ENCODE measurements at regions not wholly inside any gene's neighbourhood (a gene's known extent, or its start where the extent isn't known, plus 50 kb on each side); places are given as distances from the start of the nearest gene placed in this dataset.

DNA sequence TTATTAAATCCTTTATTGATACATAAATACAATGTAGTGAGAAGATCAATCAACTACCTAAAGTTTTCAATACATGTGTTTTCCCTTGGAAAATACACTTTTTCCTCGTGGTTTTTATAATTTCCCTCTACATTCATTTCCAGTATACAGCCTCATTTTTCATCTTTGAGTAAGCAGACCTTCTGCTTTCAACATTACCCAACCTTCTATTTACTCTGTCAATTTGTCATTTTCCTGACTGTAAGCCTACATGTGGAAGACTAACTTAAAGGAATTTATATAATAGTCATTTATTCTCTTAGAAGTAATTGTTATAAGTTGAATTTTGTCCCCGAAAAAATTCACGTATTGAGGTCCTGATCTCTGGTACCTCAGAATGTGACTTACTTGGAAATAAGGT is 594.0 kb downstream of the NUP35 start:
- Histone ChIP-seq H3K27me3 (no peaks in the 10 kb centered on the region), H3K27ac (no peak overlapping the region), H3K4me1 (no peaks in the 10 kb centered on the region), H3K36me3 (no peaks in the 10 kb centered on the region), H3K9me3 (no peaks in the 10 kb centered on the region), H3K4me3 (no peak overlapping the region)
- DNase-seq, result no peak
- TF ChIP-seq CTCF (IDR thresholded peaks at IDR 0.05) (no peak), POLR2A (IDR thresholded peaks at IDR 0.05) (no peak)

- Histone ChIP-seq H3K9me3 (no peaks in the 10 kb centered on the region), H3K4me1 (no peaks in the 10 kb centered on the region), H3K4me3 (no peak overlapping the region), H3K27ac (no peak overlapping the region), H3K27me3 (no peaks in the 10 kb centered on the region), H3K36me3 (no peaks in the 10 kb centered on the region)
- TF ChIP-seq POLR2A (IDR thresholded peaks at IDR 0.05), result no peak
- TF ChIP-seq CTCF (IDR thresholded peaks at IDR 0.05), result no peak
- no peak for DNase-seq
Measured at GRCh38 chr2:183723278-183723677, 599.0 kb downstream of the NUP35 start.

DNA sequence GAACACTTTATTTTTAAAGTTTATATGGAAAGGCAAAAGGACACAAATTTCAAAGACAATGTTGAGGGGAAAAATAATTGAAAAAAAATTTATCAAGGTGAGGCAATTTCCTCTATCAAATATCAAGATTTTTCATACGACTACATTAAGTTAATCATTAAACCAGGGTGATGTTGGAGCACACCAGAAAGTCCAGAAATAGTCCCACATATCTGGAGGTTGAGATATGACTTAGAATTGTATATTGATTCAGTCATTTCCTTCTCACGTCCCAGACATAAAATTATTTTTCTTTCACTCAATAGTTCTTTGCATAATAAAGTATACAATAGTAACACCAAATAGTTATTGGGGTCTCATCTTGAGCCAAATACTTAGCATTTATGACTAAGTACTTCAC is 605.1 kb downstream of the NUP35 start:
- H3K9me3 ChIP-seq, result no peaks in the 10 kb centered on the region
- no peak overlapping the region for H3K27ac ChIP-seq
- no peak for TF ChIP-seq CTCF (IDR thresholded peaks at IDR 0.05)
- TF ChIP-seq POLR2A (IDR thresholded peaks at IDR 0.05), result no peak
- no peaks in the 10 kb centered on the region for H3K4me1 ChIP-seq
- H3K27me3 ChIP-seq, result no peaks in the 10 kb centered on the region
- no peak overlapping the region for H3K4me3 ChIP-seq
- H3K36me3 ChIP-seq, result no peaks in the 10 kb centered on the region
- no peak for DNase-seq

DNA sequence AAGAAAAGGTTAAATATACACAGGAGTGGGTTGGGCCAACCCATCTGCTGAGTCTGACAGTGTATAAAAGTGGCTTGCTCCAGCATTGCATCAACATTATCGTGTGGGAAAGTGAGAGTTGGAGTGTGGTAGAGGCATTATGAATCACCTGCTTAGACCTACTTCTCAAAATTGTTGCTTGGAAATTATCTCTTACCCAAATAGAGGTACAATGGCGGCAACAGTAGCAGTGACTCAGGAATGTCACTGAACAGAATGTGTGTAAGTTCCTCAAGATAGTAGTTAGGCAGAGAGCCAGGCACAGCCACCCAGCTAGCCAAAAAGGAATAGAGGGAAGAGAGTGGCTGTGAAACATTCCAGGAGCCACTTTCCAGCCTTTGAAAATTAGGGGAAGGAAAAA is 616.0 kb downstream of the NUP35 start:
- DNase-seq, result no peak
- H3K4me3 ChIP-seq, result no peak overlapping the region
- TF ChIP-seq CTCF (IDR thresholded peaks at IDR 0.05), result no peak

GRCh38 chr2:183752571-183752970 is 628.3 kb downstream of the NUP35 start:
- Histone ChIP-seq H3K4me1 (no peaks in the 10 kb centered on the region), H3K9me3 (no peaks in the 10 kb centered on the region), H3K27me3 (no peaks in the 10 kb centered on the region), H3K4me3 (no peak overlapping the region), H3K27ac (no peak overlapping the region), H3K36me3 (no peaks in the 10 kb centered on the region)
- no peak for DNase-seq
- TF ChIP-seq CTCF (IDR thresholded peaks at IDR 0.05) (no peak), POLR2A (IDR thresholded peaks at IDR 0.05) (no peak)

More for the DNA sequence above, 616.0 kb downstream of the NUP35 start:
- H3K9me3 ChIP-seq, result no peaks in the 10 kb centered on the region
- H3K36me3 ChIP-seq, result no peaks in the 10 kb centered on the region
- H3K27ac ChIP-seq, result no peak overlapping the region
- H3K27me3 ChIP-seq, result no peaks in the 10 kb centered on the region
- H3K4me1 ChIP-seq, result no peaks in the 10 kb centered on the region

DNA sequence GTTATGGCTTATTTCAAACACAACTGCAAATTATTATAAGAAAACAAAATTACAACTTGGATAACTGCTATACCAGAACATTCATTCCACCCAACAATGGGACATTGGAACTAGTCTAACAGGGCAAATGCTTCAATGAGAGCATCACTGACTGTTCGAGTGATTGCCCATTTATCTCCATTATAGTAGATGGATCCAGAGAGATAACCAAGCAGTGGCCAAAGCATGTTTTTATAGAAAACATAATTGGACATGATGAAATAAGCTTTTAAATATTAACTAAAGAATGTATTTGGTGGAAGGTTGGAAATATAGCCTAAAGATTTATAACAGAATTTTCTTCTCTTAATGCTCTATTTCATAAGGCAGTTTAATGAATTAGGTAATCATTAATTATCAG is 634.8 kb downstream of the NUP35 start:
- TF ChIP-seq POLR2A (IDR thresholded peaks at IDR 0.05), result no peak
- TF ChIP-seq CTCF (IDR thresholded peaks at IDR 0.05), result no peak
- no peaks in the 10 kb centered on the region for H3K36me3 ChIP-seq
- H3K27ac ChIP-seq, result no peak overlapping the region
- no peak for DNase-seq
- no peaks in the 10 kb centered on the region for H3K27me3 ChIP-seq
- H3K4me3 ChIP-seq, result no peak overlapping the region
- H3K4me1 ChIP-seq, result no peaks in the 10 kb centered on the region
- no peaks in the 10 kb centered on the region for H3K9me3 ChIP-seq

All from Peyer's patch (tissue), 4 donors.